ENCODE measurements at regions not wholly inside any gene's neighbourhood (a gene's known extent, or its start where the extent isn't known, plus 50 kb on each side); places are given as distances from the start of the nearest gene placed in this dataset.

DNA sequence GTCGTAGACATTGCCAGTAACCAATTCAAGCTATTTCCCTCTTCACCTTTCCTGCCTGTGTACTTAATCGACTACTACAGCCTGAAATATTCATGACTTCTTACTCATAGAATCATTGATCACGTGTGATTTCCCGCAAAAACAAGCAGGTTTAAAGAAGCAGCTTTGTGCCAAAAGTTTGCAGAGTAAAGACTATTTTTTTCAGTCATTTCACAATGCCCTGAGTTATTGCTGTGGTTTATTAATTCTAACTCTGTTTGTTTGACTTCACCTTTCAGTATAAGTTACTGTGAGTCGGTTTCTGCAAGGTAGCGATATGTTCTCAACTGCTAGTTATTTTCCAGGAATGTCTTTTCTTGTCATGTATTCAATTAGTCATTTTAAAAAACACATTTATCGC lies 995.3 kb downstream of the SORCS1 start:
- TF ChIP-seq CTCF (IDR thresholded peaks at IDR 0.05; ENCODE audit: control extremely low read depth in 1 of 3, insufficient read depth in 1 of 3, low read depth in 1 of 3, low read length in 3 of 3) (no peak), EP300 (IDR thresholded peaks at IDR 0.05; ENCODE audit: borderline replicate concordance in 1 of 2, low read depth in 2 of 2, low read length in 2 of 2) (no peak), POLR2AphosphoS5 (IDR thresholded peaks at IDR 0.05; ENCODE audit: low read depth, low read length) (no peak), GTF2F1 (IDR thresholded peaks at IDR 0.05; ENCODE audit: borderline replicate concordance, low read depth, low read length) (no peak)
